Ecto neural progenitor cell (in vitro differentiated cells): ENCODE measurements at regions not wholly inside any gene's neighbourhood (a gene's known extent, or its start where the extent isn't known, plus 50 kb on each side); places are given as distances from the start of the nearest gene placed in this dataset.

ENCODE experiments used
- DNase-seq: peaks from one replicate; pipeline ENCODE4 v3.0.0-alpha.2; 2018; ENCODE audit warnings: low spot score

DNA sequence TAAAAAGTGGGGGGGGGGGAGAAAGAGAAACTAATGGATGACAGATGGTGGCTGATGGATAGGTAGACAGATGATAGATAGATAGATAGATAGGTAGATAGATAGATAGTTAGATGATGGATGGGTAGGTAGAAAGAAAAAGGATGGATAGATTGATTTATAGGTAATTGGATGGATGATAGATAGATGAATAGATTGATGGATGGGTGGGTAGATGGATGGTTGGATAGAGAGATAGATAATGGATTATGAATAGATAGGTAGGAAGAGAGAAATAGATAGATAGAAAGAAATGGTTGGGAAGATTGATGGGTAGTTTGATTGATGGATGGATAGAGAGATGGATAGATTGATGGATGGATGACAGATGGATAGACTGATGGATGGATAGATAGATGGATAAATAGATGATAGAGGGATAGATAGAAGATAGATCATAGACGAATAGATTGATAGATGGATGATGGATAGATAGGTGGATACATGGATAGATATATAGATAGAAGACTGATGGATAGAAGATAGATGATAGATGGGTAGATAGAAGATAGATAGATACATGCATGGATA lies 337.1 kb downstream of the C16orf95 start:
- DNase-seq, result no peak

DNA sequence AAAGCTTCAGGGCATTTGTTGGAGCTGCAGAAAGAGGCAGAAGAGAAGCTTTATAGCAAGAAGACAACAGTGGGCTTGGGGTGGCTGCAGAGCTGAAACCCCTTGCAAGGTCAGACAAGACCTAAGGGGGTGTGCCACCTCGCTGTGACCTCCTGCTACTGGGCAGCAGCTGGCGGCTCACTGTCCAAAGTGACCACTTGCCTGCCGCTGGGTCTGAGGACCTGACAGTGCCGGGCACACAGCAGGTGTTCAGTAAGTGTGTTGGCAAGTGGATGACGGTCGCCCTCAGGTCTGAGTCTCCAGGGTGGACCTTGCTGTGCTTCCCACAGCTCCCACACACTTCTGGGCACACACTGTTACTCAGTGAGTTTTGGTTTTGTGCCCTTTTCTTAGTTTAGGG lies 336.5 kb downstream of the C16orf95 start:
- DNase-seq, result no peak

DNA sequence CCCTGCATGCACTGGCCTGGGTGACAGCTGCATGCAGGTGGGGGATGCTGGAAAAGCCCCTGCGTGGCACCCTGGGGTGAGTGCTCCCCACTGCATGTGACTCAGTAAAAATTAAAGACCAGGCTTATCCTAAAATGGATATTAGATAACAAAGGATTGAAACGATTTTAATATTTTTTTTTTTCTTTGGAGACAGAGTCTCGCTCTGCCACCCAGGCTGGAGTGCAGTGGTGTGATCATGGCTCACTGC lies 334.9 kb downstream of the C16orf95 start:
- no peak for DNase-seq

DNA sequence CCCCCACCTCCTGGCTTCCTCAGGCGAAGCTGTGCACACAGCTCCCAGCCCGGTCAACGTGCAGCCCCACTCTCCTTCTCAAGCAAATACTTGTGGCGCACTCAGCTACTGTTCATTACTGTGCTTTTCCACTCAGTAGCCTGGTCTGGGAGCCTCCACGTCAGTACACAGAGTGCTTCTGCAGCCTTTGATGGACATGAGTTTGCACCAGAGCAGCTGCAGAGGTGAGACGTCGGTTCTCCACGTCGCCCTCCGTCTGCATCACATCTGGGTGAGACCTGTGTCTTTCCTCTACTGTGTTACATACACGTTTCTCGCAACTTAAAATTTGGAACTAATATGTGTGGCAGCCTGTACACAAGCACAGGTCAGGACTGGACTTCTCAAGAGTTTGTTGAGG lies 334.3 kb downstream of the C16orf95 start:
- DNase-seq, result no peak

DNA sequence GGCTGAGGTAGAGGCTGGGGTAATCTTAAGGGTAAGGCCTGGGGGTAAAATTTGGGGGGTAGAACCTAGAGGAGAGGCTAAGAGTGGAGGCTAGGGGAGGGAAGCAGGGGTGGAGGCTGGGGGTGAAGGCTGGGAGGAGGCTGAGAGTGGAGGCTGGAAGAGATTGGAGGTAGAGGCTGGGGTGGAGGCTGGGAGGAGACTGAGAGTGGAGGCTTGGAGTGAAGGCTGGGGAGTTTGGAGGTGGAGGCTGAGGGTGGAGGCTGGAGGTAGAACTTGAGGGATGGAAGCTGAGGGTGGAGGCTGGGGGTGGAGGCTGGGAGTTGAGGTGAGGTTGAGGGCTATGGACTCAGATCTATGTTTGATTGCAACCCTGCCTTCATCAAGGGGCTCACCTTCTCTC lies 333.6 kb downstream of the C16orf95 start:
- no peak for DNase-seq

DNA sequence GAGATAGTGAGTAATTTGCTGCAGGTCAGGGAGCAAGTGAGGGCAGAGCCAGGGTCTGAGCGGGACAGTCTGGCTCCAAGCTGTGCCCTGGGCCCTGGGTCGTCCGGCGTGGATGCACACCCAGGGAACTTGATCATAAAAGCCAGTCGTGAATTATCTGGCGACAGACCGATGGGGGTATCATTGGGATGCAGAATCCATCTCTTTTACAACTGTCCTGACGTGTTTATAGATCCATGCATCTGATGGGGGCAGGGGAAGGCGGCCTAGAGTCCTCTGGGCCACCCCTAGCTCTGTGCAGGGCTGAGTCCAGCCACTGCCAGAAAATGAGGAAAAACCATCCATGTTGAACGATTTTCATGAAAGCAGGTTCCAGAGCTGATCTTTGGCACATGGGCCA lies 332.8 kb downstream of the C16orf95 start:
- DNase-seq, result no peak

DNA sequence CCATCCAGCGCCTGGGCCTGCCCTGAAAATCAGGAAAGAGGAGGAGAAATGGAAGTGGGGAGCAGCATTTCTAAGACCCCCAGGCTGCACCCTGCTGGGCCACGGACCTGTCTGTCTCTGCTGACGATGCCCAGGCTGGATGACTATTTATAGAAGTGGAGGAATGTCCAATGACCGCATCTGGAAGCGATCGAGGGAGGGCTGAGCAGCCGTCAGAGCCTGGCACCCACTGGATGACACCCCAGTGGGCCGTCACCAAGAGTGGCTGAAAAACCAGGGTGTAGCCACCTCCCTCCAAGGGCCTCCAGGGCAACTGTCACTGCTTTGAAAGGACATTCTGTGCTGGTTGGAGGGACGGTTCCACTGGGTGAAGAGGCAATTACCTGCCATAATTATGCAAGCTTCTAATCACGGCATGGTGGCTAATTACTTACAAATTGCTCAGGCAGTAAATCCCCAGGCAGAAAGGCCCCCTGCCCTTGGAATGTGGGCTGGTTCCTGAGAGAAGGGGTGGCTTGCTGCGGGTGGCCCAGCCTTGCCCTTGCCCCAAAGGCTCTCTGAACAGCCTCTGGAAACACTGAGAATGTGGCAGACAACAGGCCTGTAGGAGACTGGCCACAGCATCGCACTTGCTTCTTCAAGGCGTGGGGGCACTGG lies 332.1 kb downstream of the C16orf95 start:
- no peak for DNase-seq

DNA sequence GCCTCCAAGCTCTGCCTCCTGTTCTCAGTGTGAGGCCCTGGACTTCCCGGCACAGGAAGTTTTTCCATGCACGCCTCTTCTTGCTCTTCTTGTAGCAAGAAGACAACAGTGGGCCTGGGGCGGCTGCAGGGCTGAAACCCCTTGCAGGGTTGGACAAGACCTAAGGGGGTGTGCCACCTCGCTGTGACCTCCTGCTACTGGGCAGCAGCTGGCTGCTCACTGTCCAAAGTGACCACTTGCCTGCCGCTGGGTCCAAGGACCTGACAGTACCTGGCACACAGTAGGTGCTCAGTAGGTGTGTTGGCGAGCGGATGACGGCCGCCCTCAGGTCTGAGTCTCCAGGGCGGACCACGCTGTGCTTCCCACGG lies 331.6 kb downstream of the C16orf95 start:
- no peak for DNase-seq

DNA sequence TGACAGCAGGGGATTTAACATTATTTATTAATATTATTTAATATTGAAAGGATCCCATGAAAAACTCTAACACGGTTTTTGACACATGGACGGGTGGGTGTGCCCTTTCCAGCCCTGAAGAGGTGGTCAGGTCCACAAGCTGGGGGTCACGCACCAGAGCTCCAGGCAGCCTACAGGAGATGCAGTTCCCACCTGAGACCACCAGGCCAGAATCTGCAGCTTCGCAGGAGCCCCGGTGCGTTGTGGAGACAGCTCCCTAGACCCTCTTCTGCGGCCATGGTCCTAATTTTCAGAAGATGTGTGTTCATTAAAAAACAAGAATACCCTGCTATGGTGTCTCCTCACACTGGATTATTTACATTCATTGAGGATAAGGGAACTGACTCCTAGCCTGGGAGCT lies 331.1 kb downstream of the C16orf95 start:
- no peak for DNase-seq

DNA sequence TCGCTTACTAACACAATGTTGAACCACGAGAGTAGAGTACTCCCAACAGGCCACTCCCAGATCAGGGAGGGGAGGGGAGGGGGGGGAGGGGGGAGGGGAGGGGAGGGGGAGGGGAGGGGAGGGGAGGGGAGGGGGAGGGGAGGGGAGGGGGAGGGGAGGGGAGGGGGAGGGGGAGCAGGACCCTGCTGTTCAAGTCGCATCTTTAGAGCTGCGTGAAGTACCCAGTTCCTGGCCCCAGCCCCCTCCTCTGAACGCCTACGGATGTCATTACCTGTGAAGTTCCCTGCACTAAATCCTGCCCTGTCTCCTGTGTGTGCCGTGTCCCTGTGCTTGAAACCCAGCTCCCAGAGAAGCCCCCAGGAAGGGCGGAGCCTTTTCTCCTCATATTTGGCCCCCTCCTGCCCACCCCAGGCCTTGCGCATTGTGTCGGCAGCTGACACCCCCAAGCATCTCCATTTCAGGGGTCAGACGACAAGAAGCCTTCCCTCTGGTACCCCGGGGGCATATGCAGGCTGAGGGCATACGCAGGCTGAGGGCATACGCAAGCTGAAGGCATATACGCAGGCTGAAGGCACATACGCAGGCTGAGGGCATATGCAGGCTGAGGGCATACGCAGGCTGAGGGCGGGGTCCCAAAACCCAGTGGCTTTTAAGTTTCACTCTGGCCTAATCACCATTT lies 330.2 kb downstream of the C16orf95 start:
- no peak for DNase-seq

DNA sequence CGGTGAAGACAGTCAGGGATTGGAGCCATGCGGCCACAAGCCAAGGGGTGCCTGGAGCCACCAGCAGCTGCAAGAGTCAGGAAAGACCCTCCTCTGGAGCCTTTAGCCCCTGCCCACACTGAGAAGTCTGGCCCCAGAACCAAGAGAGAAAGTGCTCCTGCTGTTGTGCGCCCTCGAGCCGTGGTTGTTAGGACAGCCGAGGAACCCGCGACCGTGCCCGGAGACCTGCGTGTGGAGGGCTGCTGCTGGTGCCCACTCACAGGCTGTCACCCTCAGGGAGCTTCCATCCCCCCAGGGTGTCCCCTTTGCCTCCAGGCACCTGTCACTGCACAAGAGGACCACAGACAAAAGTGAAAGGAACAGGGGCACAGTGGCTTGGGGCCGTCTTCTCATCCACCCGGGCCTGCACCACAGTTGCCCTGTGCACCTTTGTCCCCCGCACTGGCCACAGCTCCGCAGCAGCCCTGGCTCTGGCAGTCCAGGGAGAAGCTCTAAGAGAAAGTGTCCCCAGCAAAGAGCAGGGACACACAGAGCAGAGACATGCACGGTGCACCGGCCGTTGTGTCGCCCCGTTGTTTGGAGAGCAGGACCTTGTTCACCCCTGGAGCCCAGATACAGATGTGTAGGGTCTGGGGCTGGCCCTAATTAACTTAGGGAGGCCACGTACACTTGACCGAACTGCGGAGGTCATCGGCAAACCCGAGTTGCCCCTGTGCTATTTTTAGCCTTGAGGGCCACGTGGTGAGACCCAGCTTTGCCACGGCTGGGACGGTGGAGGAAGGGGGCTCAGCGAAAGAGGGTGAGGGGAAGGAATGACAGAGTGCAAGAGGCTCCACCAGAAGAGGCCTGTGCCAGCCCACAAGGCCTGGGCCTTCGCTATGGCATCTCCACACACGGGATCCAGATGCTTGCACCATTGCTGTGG lies 329.2 kb downstream of the C16orf95 start:
- no peak for DNase-seq

DNA sequence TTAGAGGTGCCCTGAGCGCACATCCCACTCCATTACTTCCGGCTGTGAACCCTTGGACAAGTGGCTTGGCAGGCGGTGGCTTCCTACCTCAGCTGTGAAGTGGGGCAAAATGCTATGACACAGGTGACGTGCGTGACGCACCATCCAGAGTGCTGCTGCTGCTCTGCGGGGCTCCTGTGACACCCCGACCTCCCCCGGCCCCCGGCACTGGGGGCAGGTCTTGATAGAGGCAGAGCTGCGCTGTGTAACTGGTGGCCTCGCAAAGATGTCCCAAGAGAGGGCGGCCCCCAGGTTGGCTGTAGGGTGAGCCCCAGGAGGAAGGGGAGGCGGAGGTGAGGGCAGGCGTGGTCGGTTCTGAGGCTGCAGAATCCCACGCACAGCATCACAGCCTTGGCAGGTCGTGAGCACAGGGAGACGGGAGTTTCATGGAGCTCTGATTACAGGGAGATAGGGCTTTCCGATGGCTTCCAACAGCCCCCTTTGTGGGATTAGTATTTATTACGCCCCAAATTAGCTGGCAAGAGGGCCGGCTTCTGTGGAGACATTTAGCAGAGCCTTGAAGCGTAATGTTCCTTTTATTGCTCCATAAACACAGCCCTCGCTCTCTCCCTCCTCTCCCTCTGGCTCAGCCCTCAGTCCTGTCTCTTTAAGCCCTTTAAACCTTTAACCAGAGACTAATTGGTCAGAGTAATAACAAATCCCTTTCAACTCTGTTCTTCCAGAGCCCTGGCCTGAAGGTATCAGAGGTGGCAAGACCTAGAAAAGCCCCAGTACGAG lies 328.1 kb downstream of the C16orf95 start:
- DNase-seq, result no peak

DNA sequence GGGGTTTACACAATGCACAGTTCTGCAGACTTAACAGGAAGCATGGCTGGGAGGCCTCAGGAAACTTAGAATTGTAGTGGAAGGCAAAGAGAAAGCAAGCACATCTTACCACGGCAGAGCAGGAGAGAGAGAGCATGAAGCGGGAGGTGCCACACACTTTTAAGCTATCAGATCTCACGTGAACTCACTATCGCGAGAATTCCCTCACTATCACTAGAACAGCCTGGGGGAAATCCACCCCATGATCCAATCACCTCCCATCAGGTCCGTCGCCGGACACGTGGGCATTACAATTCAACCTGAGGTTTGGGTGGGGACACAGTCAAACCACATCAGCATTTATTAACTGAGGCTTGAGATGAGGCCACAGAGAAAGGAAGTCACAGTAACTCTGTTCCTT lies 326.7 kb downstream of the C16orf95 start:
- no peak for DNase-seq

DNA sequence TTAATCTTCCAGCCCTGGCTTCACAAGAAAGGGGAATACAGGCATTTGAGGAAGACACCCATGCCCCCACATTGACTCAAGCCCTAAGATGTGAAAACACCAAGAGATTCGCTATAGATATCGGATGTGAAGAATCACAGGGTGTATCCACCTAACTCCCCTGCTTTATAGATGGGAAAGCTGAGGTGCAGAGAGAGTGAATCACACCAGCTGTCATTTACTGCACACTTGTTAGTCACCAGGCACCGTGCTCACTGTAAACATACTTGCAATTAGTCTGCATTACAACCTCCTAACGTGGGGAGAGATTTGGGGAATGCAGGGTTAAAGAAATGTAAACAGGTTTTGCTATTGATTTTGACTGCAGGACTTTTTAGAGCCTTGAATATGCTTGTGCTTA lies 325.5 kb downstream of the C16orf95 start:
- DNase-seq, result no peak

DNA sequence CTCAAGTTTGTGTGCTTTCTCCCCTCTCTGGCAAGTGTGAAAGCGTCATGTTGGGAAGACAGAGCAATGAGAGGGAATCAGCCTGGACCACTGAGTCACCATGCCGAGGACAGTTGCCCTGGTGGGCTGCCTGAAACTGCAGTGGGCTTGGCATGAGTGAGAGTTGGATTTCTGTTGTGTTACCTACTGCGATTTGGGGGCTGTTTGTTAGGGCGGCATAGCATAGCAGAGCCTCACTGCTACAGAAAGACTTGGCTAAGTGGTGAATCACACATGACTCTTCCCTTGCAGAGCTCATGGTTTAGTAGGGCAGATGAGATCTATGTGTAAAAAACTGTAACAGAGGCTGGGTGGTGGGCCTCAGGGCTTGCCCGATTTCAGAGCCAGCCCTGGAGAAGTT lies 324.6 kb downstream of the C16orf95 start:
- DNase-seq, result no peak

DNA sequence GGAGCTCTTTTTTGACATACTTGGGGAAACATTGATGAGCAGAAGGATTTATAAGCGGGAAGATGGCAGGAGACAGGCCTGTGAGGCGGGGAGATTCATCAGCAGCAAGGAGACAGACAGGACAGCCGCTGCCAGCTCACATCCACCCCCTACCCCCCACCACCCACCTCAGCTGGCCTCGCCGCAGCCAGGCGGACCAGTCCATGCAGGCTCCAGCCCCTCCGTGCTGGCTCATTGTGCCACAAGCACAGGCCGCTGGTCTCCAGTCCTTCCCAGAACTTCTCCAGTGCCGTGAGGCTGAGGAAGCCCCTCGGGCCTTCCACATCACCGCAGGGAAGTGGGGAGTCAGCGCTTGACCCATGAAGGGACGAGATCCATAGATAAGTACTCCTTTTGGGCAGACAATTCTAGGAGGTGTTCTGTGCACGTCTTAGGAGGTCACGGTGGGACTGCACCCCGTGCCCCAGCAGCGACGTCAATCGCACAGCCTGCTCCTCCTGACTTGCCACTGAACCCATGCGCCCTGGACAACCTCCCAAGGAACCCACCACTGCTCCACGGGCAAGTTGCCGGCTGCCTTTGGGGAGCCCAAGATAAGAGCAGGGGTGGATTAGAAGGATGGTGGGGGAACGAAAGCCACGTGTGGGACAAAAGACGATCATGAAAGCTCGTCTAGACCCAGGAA lies 323.6 kb downstream of the C16orf95 start:
- DNase-seq, result no peak

DNA sequence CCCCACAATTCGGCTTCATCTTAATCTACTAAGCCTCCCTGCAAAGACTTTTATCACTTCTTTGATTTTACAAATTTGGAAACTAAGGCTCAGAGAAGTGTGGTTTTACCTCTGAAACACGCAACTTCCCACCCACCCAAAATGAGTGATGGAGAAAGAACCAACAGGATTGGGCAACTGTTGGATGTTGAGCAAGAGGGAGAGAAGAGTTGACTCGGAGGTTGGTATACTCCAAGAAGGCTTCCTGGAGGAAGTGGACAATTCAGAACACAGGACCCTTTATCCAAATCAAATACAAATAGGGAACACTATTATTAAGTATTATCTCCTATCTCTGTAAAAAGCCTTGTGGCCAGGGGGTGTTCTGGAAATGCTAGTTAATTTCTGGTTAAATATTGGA lies 323.0 kb downstream of the C16orf95 start:
- no peak for DNase-seq

DNA sequence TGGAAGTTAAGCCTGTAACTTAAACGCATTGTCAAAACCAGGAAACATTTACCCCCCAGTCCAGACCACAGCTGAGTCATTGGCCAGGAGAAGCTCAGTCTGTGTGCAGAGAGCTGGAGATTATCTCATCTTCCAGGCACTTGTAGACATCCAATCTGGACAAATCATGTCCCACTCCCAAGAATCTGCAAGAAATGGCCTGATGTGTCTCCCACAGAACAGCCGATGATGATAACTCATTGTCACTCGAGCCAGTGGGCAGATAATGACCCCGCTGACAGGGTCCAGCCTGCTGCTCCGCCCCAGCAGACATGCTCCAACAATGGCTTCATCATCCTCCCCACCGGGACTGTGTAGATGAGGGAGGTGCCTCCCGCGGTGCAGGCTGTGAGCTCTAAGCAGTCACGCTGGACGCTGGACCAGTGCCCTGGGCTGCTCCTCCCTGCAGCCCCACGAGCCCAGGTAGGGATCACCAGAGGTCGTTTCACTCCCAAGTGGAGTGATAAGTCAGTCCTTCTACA lies 322.5 kb downstream of the C16orf95 start:
- no peak for DNase-seq

DNA sequence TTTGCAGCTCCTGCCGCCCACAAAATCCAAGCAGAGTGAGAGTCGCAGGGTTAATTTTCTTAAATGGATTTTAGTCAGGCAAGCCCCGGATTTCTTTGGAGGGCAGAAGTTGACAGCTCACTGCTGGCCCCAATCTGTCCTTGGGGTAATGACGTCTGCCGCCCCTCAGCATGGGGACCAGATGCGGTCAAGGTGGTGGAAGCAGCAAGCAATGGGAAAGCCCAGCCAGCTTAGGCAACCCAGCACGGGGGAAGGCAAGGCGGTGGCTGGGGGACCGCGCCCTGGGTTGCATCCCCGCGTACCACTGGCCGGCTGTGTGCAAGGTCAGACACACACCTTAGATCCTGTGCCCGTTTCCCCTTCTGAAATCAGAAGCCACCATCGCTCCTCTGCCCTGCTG lies 321.7 kb downstream of the C16orf95 start:
- DNase-seq, result no peak

DNA sequence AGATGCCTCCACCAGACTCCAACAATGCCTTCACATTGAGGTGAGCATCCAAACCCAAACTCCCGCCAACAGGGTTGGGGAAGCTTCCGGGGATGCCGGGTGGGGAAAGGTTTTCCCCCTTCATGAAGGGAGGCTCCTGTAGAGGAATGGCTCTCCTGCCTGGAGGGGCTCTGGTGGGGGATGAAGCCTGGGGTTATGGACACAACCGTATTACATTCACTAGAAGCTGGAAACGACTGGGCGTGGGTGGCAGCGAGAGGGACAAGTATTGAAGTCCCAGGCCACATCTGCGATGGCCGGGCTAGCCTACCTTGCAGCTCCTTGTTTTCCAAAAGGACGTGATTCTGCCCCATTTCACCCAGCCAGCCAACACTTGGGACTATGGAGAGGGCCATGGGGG lies 321.1 kb downstream of the C16orf95 start:
- no peak for DNase-seq

DNA sequence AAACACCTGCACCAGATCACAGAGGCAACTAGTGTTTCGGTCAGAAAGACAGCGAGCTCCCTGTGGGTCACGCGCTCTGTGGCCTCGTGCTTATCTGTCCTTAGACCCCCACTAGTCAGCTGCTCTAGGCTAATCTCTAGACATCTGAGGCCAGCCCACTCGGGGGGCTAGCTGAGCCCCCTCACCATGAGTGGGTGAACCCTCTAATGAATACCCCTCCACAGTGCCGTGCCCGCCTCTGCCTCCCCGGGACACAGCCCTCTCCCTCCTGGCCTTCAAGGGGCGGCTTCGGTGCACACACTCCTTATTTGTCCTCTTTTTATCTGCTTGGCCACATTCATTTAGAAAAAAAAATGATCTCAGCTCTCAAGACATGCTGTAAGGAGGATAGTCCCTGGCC lies 320.1 kb downstream of the C16orf95 start:
- no peak for DNase-seq
